ENCODE measurements at regions not wholly inside any gene's neighbourhood (a gene's known extent, or its start where the extent isn't known, plus 50 kb on each side); places are given as distances from the start of the nearest gene placed in this dataset.

DNA sequence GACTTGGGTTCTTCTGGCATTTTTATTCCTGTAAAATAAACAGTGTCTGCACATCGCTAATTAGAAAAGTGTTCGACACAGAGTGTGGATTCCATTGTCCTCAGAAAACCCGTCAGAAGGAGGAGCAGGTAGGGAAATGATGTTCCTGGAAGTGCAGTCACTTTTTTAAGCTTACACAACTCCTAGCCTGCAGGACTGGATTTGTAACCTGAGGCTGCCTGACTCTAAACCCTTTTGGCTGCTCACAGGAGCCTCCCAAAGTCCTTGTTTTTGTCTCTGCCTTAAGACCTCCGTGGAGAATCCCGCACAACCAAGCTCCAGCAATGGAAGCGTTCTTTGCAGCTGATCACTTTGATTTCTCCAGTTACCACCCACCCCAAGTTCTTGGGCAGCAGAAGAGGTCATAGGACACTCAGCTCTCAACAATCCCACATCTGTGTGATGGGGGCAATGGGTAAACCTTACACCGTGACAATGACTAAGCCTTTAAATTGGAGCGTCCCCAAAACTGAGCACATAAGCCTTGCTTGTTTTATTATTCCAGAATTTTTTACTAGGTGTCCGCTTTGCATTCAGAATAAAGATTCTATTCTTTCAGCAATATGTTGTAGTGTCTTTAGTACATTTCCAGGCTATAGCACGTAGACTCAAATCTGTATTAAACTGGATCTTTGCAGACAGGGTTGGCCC, 227.9 kb downstream of the TBXT start:
- intact Hi-C loops (cut with micrococcal nuclease; ENCODE audit: unreplicated experiment) (no loop called here), in situ Hi-C loops (cut with HindIII; ENCODE audit: extremely low pct_ligation_motif_present, low pct_unique_long_range_greater_than_20kb) (no loop called here)
- H3K9me3 ChIP-seq (ENCODE audit: low read length) = no peaks in the 10 kb centered on the region
- H2AFZ ChIP-seq (ENCODE audit: low read length) = no peak overlapping the region
- ChIA-PET POLR2A (no interaction called here), CTCF (ENCODE audit: low intra/inter-chr PET ratio, low total read pairs) (no interaction called here)
- H3K4me3 ChIP-seq (replicated peaks in 1 of 3; ENCODE audit: insufficient read depth in 1 of 3, low read depth in 2 of 3, low read length in 3 of 3) = no peak overlapping the region
- H3K9ac ChIP-seq (ENCODE audit: insufficient read depth, low read depth, low read length) = no peak overlapping the region
- H3K27ac ChIP-seq (ENCODE audit: extremely low read length, insufficient read depth, low read length) = no peak overlapping the region
- ATAC-seq (no peak), FAIRE-seq (no peak), DNase-seq (ENCODE audit: low spot score) (no peak)
- no peaks in the 10 kb centered on the region for H3K36me3 ChIP-seq (replicated peaks in 1 of 2; ENCODE audit: control insufficient read depth in 1 of 2, insufficient read depth in 2 of 2, low read length in 2 of 2)
- H4K20me1 ChIP-seq (ENCODE audit: insufficient read depth, low read length) = no peaks in the 10 kb centered on the region
- H3K27me3 ChIP-seq (ENCODE audit: control insufficient read depth in 1 of 2, insufficient read depth in 2 of 2, low read length in 2 of 2) = 0 out of 5 replicates have a peak, but pooled peaks cover 0 to 3% of the 10 kb centered on the region in 2 experiments
- WGBS (ENCODE audit: low lambda C conversion rate) = 25% methylated on average over 10 of the region's 10 CpGs
- H3K4me2 ChIP-seq (ENCODE audit: low read depth, low read length) = no peak overlapping the region
- H3K4me1 ChIP-seq (ENCODE audit: insufficient read depth, low read length) = no peaks in the 10 kb centered on the region
- no peak for TF ChIP-seq ZKSCAN5 (CRISPR knock-in tag; IDR thresholded peaks at IDR 0.05)
- TF ChIP-seq, protein P1, sequence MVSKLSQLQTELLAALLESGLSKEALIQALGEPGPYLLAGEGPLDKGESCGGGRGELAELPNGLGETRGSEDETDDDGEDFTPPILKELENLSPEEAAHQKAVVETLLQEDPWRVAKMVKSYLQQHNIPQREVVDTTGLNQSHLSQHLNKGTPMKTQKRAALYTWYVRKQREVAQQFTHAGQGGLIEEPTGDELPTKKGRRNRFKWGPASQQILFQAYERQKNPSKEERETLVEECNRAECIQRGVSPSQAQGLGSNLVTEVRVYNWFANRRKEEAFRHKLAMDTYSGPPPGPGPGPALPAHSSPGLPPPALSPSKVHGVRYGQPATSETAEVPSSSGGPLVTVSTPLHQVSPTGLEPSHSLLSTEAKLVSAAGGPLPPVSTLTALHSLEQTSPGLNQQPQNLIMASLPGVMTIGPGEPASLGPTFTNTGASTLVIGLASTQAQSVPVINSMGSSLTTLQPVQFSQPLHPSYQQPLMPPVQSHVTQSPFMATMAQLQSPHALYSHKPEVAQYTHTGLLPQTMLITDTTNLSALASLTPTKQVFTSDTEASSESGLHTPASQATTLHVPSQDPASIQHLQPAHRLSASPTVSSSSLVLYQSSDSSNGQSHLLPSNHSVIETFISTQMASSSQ (IDR thresholded peaks at IDR 0.05; ENCODE audit: low read depth) = no peak
- TF ChIP-seq, protein P1 (CRISPR knock-in tag; IDR thresholded peaks at IDR 0.05; ENCODE audit: borderline replicate concordance) = no peak
- TF ChIP-seq RFXAP (CRISPR knock-in tag; IDR thresholded peaks at IDR 0.05; ENCODE audit: borderline replicate concordance) = no peak
- TF ChIP-seq, protein P2, sequence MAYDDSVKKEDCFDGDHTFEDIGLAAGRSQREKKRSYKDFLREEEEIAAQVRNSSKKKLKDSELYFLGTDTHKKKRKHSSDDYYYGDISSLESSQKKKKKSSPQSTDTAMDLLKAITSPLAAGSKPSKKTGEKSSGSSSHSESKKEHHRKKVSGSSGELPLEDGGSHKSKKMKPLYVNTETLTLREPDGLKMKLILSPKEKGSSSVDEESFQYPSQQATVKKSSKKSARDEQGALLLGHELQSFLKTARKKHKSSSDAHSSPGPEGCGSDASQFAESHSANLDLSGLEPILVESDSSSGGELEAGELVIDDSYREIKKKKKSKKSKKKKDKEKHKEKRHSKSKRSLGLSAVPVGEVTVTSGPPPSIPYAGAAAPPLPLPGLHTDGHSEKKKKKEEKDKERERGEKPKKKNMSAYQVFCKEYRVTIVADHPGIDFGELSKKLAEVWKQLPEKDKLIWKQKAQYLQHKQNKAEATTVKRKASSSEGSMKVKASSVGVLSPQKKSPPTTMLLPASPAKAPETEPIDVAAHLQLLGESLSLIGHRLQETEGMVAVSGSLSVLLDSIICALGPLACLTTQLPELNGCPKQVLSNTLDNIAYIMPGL (CRISPR knock-in tag; IDR thresholded peaks at IDR 0.05; ENCODE audit: borderline replicate concordance in 1 of 2, low read depth in 1 of 2) = no peak
- TF ChIP-seq GATAD2A (CRISPR knock-in tag; IDR thresholded peaks at IDR 0.05) = no peak
- TF ChIP-seq ZNF883 (CRISPR knock-in tag; IDR thresholded peaks at IDR 0.05; ENCODE audit: not compliant biosample characterization) = no peak
- TF ChIP-seq ZNF816 (CRISPR knock-in tag; IDR thresholded peaks at IDR 0.05; ENCODE audit: borderline replicate concordance) = no peak
- TF ChIP-seq, protein P3, sequence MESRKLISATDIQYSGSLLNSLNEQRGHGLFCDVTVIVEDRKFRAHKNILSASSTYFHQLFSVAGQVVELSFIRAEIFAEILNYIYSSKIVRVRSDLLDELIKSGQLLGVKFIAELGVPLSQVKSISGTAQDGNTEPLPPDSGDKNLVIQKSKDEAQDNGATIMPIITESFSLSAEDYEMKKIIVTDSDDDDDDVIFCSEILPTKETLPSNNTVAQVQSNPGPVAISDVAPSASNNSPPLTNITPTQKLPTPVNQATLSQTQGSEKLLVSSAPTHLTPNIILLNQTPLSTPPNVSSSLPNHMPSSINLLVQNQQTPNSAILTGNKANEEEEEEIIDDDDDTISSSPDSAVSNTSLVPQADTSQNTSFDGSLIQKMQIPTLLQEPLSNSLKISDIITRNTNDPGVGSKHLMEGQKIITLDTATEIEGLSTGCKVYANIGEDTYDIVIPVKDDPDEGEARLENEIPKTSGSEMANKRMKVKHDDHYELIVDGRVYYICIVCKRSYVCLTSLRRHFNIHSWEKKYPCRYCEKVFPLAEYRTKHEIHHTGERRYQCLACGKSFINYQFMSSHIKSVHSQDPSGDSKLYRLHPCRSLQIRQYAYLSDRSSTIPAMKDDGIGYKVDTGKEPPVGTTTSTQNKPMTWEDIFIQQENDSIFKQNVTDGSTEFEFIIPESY (CRISPR knock-in tag; IDR thresholded peaks at IDR 0.05) = no peak
- BruUV-seq (replicated peaks) = no TSS peak
- no peaks in the 10 kb centered on the region for H3K79me2 ChIP-seq (ENCODE audit: insufficient read depth, low read length)
